Activated CD8-positive, alpha-beta memory T cell treated with anti-CD3 and anti-CD28 coated beads, Interleukin-2, amount 10 ng/mL, durations not matched to agents 7 days and 5 days (primary cell): ENCODE measurements at regions not wholly inside any gene's neighbourhood (a gene's known extent, or its start where the extent isn't known, plus 50 kb on each side); places are given as distances from the start of the nearest gene placed in this dataset.

Experiments
- ATAC-seq: fragments of 150-1000 bp; cut with Tn5 transposase; one replicate; pipeline ENCODE4 v1.10.0; 2021; ENCODE audit warnings: moderate library complexity
- CTCF ChIA-PET: fragments of 350-600 bp; sonication (Branson Sonifier 250); formaldehyde crosslinking; loops from one replicate; lab custom pipeline; 2021; ENCODE audit warnings: antibody characterized with exemption; lab: Charles Lee
- DNase-seq: peaks from one replicate; pipeline ENCODE4 v3.0.0-alpha.2; 2020
- H3K27ac Mint-ChIP-seq: one replicate; pipeline ENCODE4 v1.8.0; 2021; ENCODE audit warnings: mild to moderate bottlenecking, mixed read lengths
- H3K27me3 Mint-ChIP-seq: one replicate; pipeline ENCODE4 v1.8.0; 2021; ENCODE audit warnings: mixed read lengths
- H3K36me3 Mint-ChIP-seq: one replicate; pipeline ENCODE4 v1.8.0; 2021; ENCODE audit warnings: mild to moderate bottlenecking, mixed read lengths
- H3K4me1 Mint-ChIP-seq: one replicate; pipeline ENCODE4 v1.8.0; 2021; ENCODE audit warnings: mixed read lengths
- H3K4me3 Mint-ChIP-seq: one replicate; pipeline ENCODE4 v1.8.0; 2021; ENCODE audit warnings: mild to moderate bottlenecking, moderate library complexity, mixed read lengths
- H3K9me3 Mint-ChIP-seq: one replicate; pipeline ENCODE4 v1.8.0; 2022; ENCODE audit warnings: low read depth, mixed read lengths

- no peak for ATAC-seq
These were observed 621.4 kb downstream of the BRD1 start for GRCh38 chr22:49206281-49206680.

GRCh38 chr22:49205483-49205800, 622.2 kb downstream of the BRD1 start:
- H3K27ac Mint-ChIP-seq = no peak overlapping the region
- no peaks in the 10 kb centered on the region for H3K4me1 Mint-ChIP-seq
- no peaks in the 10 kb centered on the region for H3K27me3 Mint-ChIP-seq
- no peaks in the 10 kb centered on the region for H3K36me3 Mint-ChIP-seq
- no peak for ATAC-seq
- CTCF ChIA-PET = no interaction called here
- no peak overlapping the region for H3K4me3 Mint-ChIP-seq
- DNase-seq = peak; percentile 33
- no peaks in the 10 kb centered on the region for H3K9me3 Mint-ChIP-seq

More at GRCh38 chr22:49206281-49206680, 621.4 kb downstream of the BRD1 start:
- Mint-ChIP-seq H3K9me3 (no peaks in the 10 kb centered on the region), H3K36me3 (no peaks in the 10 kb centered on the region), H3K27me3 (no peaks in the 10 kb centered on the region), H3K4me1 (no peaks in the 10 kb centered on the region), H3K4me3 (no peak overlapping the region), H3K27ac (no peak overlapping the region)
- CTCF ChIA-PET = no interaction called here
- DNase-seq = peak; percentile 29

DNA sequence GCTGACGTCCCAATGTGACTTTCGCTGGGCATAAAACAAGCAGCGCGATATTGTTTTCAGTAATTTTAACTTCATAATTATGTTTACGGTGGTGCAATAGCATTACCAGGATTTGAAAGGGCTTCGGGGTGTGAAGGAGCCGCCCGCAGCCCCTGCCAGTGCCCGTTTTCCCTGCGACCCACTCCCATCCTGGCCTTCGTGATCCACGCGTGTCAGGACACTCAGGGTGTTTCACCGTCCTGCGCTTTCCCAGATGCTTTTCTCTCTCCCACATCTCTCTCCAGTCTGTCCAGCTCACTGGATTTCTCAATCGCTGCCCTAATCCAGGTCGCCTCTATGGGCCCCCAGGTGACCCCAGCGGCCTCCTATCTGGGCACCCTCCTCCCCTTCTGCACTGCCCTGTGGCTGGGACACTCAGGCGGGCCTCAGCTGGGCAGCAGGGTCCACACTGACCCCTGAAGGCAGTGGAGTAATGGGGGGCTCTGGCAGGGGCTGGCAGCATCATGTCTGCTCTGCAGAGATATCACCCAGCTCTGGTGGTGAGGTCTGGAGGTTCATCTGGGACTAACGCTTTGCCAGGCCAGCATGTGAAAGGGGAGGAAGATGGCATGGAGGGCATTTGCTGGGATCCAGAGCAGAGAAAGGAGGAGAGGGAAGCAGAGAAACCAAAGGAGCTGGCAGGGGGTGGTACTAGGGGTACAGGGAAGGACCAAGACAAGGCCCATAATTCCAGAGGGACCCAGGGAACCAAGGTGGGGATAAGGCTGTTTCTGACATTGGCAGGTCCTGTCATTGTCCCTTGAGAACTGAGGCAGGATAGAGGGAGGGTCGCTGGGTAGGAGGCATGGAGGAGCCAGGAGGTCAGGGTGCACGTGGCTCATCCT, 622.8 kb downstream of the BRD1 start:
- peak; percentile 26 for DNase-seq
- CTCF ChIA-PET = no interaction called here
- Mint-ChIP-seq H3K4me3 (no peak overlapping the region), H3K27me3 (no peaks in the 10 kb centered on the region), H3K27ac (no peak overlapping the region), H3K9me3 (no peaks in the 10 kb centered on the region), H3K4me1 (no peaks in the 10 kb centered on the region), H3K36me3 (no peaks in the 10 kb centered on the region)
- ATAC-seq = no peak

- no peaks in the 10 kb centered on the region for H3K9me3 Mint-ChIP-seq
- no peak overlapping the region for H3K4me3 Mint-ChIP-seq
- CTCF ChIA-PET = no interaction called here
- no peaks in the 10 kb centered on the region for H3K36me3 Mint-ChIP-seq
- DNase-seq (no peak), ATAC-seq (no peak)
- H3K27me3 Mint-ChIP-seq = no peaks in the 10 kb centered on the region
- H3K27ac Mint-ChIP-seq = no peak overlapping the region
- H3K4me1 Mint-ChIP-seq = no peaks in the 10 kb centered on the region
These were observed 623.6 kb downstream of the BRD1 start for GRCh38 chr22:49203859-49204598.

DNA sequence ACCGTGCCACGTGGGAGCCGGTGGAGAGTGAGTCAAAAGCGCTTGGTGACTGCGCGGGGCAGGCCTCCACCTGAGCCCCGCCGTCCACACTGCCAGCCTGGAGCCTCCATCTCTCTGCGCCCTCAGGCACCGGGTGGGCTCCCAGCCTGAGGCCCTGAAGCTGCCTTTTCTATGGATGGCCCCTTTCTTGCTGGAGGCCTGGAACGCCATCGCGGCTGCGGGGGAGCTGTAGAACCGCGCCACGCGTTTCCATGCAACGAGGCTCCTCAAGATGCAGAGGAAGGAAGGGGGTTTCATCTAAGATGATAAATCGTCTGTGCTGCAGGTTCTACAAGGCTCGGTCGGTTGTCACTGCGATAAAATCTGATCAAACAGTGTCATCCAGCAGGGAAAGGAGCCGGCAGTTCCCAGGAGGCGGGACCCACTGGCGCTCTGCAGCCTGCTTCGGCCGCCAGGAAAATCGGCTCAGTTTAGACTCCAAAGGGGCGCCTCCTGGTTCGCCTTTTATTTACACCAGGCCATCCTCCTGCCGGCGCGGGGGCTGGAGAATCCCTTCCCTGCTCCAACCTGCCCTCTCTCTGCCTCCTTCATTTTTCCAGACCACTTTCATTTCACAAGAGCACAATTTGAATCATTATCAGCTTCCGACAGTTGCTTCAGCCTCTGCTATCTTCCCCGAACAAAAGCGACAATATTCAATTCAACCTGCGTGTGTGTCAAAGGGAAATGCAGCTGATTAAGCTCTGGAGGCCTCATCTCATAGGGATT, 624.4 kb downstream of the BRD1 start:
- peak; percentile 23 for DNase-seq
- ATAC-seq = no peak
- Mint-ChIP-seq H3K4me3 (no peak overlapping the region), H3K9me3 (no peaks in the 10 kb centered on the region), H3K27ac (no peak overlapping the region), H3K4me1 (no peaks in the 10 kb centered on the region), H3K27me3 (no peaks in the 10 kb centered on the region), H3K36me3 (no peaks in the 10 kb centered on the region)
- CTCF ChIA-PET = no interaction called here

DNA sequence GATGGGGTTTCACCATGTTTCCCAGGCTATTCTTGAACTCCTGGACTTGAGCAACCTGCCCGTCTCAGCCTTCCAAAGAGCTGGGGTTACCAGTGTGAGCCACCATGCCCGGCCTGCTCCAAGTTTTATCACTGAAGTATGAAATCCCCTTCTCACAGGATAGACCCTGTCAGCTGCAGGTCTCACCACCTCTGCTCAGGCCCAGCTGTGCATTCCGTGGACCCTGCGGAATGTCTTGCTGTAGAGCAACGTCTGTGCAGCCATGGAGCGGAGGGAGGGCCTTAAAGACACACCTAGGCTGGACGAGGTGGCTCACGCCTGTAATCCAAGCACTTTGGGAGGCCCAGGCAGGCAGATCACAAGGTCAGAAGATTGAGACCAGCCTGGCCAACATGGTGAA, 625.4 kb downstream of the BRD1 start:
- H3K9me3 Mint-ChIP-seq = no peaks in the 10 kb centered on the region
- H3K4me3 Mint-ChIP-seq = no peak overlapping the region
- DNase-seq = peak; percentile 37
- no peaks in the 10 kb centered on the region for H3K4me1 Mint-ChIP-seq
- H3K27ac Mint-ChIP-seq = no peak overlapping the region
- no peak for ATAC-seq
- CTCF ChIA-PET = no interaction called here
- H3K36me3 Mint-ChIP-seq = no peaks in the 10 kb centered on the region
- H3K27me3 Mint-ChIP-seq = no peaks in the 10 kb centered on the region

DNA sequence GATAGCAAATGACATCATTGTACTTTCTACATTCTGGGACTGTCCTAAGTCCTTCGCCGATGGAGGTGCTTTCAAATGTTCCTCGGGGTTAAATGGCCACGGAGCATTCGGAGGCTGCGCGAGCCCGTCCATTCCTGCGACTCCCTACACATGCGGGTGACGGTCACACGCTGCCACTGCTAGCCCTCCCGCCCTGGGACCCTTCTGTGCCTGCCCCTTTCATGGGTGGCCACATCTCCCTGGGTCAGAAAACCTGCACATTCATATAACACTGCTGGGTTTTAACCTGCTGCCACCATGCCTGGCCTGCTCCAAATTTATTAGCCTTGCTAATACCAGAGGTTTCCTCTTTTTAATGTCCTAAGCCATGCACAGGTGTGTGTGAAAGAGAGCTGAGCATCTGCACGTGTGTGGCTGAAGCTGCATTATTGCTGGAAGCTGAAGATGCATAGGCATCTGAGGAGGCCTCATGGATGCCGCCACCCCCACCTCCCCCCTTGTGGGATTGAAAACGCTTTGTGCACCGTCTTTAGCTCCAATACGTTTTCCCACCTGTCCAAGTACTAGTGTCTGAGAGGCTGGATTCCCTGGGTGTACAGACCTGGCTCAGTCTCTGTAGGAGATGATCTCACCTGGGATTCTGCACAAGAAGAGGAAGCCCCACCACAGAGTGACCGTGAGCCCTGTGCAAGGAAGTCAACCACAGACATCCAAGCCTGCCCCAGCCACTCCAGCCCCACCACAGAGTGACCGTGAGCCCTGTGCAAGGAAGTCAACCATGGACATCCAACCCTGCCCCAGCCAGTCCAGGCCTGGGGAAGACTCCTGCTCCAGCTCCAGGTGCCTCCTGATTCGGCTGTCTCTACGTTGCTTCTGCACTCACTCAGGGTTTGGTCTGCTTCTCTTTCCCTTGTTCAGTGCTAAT, 626.4 kb downstream of the BRD1 start:
- Mint-ChIP-seq H3K27me3 (no peaks in the 10 kb centered on the region), H3K9me3 (no peaks in the 10 kb centered on the region), H3K27ac (no peak overlapping the region), H3K36me3 (no peaks in the 10 kb centered on the region), H3K4me1 (no peaks in the 10 kb centered on the region), H3K4me3 (no peak overlapping the region)
- CTCF ChIA-PET = no interaction called here
- DNase-seq = peak; percentile 36
- no peak for ATAC-seq

DNA sequence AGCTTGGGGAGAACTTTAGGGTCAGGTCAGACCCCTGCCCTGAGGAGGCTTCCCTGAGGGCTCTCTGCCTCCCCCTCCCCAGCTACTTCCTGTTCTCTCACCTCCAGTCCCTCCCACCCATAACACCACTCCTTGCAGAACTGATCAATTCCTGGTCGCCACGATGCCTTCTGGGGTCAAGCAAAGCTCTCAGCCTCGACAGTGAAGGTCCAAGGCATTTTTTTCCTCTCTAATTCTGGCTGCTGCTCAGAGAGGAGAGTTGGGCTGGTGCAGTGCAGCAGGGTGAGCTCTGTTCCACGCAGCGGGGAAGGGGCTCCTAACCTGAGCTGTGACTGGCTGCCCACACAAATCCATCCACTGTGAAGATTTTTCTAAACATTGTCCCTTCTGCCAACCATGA, 628.4 kb downstream of the BRD1 start:
- ATAC-seq = no peak
- Mint-ChIP-seq H3K27me3 (no peaks in the 10 kb centered on the region), H3K4me3 (no peak overlapping the region), H3K9me3 (no peaks in the 10 kb centered on the region), H3K36me3 (no peaks in the 10 kb centered on the region), H3K27ac (no peak overlapping the region), H3K4me1 (no peaks in the 10 kb centered on the region)
- DNase-seq = no peak
- CTCF ChIA-PET = no interaction called here

- Mint-ChIP-seq H3K4me3 (no peak overlapping the region), H3K9me3 (no peaks in the 10 kb centered on the region), H3K27me3 (no peaks in the 10 kb centered on the region), H3K27ac (no peak overlapping the region), H3K4me1 (no peaks in the 10 kb centered on the region), H3K36me3 (no peaks in the 10 kb centered on the region)
- DNase-seq (no peak), ATAC-seq (no peak)
- CTCF ChIA-PET = no interaction called here
These were observed 629.0 kb downstream of the BRD1 start for GRCh38 chr22:49198705-49199084.

- DNase-seq = no peak
- no peak overlapping the region for H3K27ac Mint-ChIP-seq
- no peaks in the 10 kb centered on the region for H3K36me3 Mint-ChIP-seq
- ATAC-seq = no peak
- no peaks in the 10 kb centered on the region for H3K27me3 Mint-ChIP-seq
- CTCF ChIA-PET = no interaction called here
- no peaks in the 10 kb centered on the region for H3K9me3 Mint-ChIP-seq
- no peak overlapping the region for H3K4me3 Mint-ChIP-seq
- no peaks in the 10 kb centered on the region for H3K4me1 Mint-ChIP-seq
These were observed 629.5 kb downstream of the BRD1 start for GRCh38 chr22:49197986-49198704.

DNA sequence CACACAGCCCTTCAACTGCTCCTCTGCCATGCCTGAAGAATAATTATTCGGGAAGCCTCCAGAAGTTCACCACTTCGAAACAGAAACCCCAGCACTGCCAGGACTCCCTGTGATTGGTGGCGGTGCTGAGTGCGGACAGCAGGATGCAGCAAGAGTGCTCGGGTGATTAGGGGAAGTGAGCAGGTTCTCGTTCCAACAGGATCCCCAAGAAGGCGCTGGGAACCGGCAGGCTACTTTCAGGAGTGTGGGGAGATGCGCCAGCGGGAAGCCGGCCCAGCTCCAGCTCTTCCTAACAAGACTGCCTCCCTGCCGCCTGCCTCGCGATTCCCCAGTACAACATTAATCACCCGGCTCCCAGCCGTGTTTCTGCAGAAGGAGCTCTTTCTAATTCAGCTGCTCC, 630.2 kb downstream of the BRD1 start:
- Mint-ChIP-seq H3K36me3 (no peaks in the 10 kb centered on the region), H3K27me3 (no peaks in the 10 kb centered on the region), H3K4me1 (no peaks in the 10 kb centered on the region), H3K4me3 (no peak overlapping the region), H3K9me3 (no peaks in the 10 kb centered on the region), H3K27ac (no peak overlapping the region)
- CTCF ChIA-PET = no interaction called here
- ATAC-seq = no peak
- DNase-seq = no peak

DNA sequence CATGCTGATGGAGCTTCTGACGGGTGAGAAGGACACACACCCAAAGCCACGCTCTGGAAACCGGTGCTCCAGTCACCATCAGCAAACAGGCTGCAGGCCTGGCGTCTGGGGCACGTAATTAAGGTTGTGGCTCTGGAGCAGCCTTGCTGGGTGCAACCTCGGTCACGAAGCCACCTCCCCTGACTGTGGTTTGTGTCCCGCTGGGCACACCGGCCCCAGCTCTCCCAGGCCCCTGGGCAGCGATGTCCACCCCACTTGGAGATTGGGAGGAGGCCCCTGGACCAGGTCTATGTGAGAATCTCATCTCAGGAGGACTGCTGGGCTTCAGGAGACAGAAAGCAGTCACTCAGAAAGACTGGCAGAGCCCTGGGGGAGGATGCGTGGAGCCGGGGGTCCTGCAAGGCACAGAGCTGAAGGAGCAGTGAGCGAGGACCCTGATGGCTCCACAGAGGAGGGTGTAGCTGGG, 631.6 kb downstream of the BRD1 start:
- DNase-seq (no peak), ATAC-seq (no peak)
- Mint-ChIP-seq H3K36me3 (no peaks in the 10 kb centered on the region), H3K27ac (no peak overlapping the region), H3K27me3 (no peaks in the 10 kb centered on the region), H3K9me3 (no peaks in the 10 kb centered on the region), H3K4me1 (no peaks in the 10 kb centered on the region), H3K4me3 (no peak overlapping the region)
- CTCF ChIA-PET = no interaction called here
